ENCODE measurements at regions not wholly inside any gene's neighbourhood (a gene's known extent, or its start where the extent isn't known, plus 50 kb on each side); places are given as distances from the start of the nearest gene placed in this dataset.

GRCh38 chr6:56835612-56836011, 119.3 kb upstream of the BEND6 start:
- H3K27ac Mint-ChIP-seq = no peak overlapping the region
- intact Hi-C loops (cut with micrococcal nuclease) = no loop called here
- no peaks in the 10 kb centered on the region for H3K36me3 Mint-ChIP-seq (ENCODE audit: low read depth)
- TF ChIP-seq, protein P1, sequence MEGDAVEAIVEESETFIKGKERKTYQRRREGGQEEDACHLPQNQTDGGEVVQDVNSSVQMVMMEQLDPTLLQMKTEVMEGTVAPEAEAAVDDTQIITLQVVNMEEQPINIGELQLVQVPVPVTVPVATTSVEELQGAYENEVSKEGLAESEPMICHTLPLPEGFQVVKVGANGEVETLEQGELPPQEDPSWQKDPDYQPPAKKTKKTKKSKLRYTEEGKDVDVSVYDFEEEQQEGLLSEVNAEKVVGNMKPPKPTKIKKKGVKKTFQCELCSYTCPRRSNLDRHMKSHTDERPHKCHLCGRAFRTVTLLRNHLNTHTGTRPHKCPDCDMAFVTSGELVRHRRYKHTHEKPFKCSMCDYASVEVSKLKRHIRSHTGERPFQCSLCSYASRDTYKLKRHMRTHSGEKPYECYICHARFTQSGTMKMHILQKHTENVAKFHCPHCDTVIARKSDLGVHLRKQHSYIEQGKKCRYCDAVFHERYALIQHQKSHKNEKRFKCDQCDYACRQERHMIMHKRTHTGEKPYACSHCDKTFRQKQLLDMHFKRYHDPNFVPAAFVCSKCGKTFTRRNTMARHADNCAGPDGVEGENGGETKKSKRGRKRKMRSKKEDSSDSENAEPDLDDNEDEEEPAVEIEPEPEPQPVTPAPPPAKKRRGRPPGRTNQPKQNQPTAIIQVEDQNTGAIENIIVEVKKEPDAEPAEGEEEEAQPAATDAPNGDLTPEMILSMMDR (IDR thresholded peaks at IDR 0.05) = no peak
- CTCF ChIA-PET = no interaction called here
- peaks cover 14% of the 10 kb centered on the region for H3K27me3 Mint-ChIP-seq
- POLR2A ChIA-PET = no interaction called here
- no peak overlapping the region for H3K4me3 Mint-ChIP-seq
- H3K4me1 Mint-ChIP-seq = no peaks in the 10 kb centered on the region
- no peaks in the 10 kb centered on the region for H3K9me3 Mint-ChIP-seq
- ATAC-seq (ENCODE audit: low read depth) (no peak), DNase-seq (no peak)

GRCh38 chr6:56833873-56834272, 121.0 kb upstream of the BEND6 start:
- H3K36me3 Mint-ChIP-seq (ENCODE audit: low read depth) = no peaks in the 10 kb centered on the region
- TF ChIP-seq, protein P1 (IDR thresholded peaks at IDR 0.05) = no peak
- intact Hi-C loops (cut with micrococcal nuclease) = no loop called here
- ATAC-seq (ENCODE audit: low read depth) (no peak), DNase-seq (no peak)
- H3K4me1 Mint-ChIP-seq = no peaks in the 10 kb centered on the region
- ChIA-PET CTCF (no interaction called here), POLR2A (no interaction called here)
- no peak overlapping the region for H3K4me3 Mint-ChIP-seq
- H3K9me3 Mint-ChIP-seq = no peaks in the 10 kb centered on the region
- no peak overlapping the region for H3K27ac Mint-ChIP-seq
- peaks cover 12% of the 10 kb centered on the region for H3K27me3 Mint-ChIP-seq

GRCh38 chr6:56833127-56833791, 121.6 kb upstream of the BEND6 start:
- H3K4me1 Mint-ChIP-seq = no peaks in the 10 kb centered on the region
- H3K27ac Mint-ChIP-seq = no peak overlapping the region
- ChIA-PET POLR2A (no interaction called here), CTCF (no interaction called here)
- TF ChIP-seq, protein P1 (IDR thresholded peaks at IDR 0.05) = no peak
- intact Hi-C loops (cut with micrococcal nuclease) = no loop called here
- DNase-seq = no peak
- H3K27me3 Mint-ChIP-seq = peaks cover 9% of the 10 kb centered on the region
- H3K9me3 Mint-ChIP-seq = no peaks in the 10 kb centered on the region
- no peaks in the 10 kb centered on the region for H3K36me3 Mint-ChIP-seq (ENCODE audit: low read depth)
- no peak for ATAC-seq (ENCODE audit: low read depth)
- no peak overlapping the region for H3K4me3 Mint-ChIP-seq

DNA sequence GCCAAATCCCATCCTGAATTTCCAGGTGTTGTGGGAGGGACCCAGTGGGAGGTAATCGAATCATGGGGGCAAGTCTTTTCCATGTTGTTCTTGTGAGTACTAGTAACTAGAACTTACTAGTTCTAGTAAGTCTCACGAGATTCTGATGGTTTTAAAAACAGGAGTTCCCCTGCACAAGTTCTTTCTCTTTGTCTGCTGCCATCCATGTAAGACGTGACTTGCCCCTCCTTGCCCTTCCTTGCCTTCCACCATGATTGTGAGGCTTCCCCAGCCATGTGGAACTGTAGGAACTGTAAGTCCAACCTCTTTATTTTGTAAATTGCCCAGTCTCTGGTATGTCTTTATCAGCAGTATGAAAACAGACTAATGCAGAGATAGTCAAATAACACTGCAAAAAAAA, 122.7 kb upstream of the BEND6 start:
- Mint-ChIP-seq H3K4me3 (no peak overlapping the region), H3K27ac (no peak overlapping the region), H3K36me3 (ENCODE audit: low read depth) (no peaks in the 10 kb centered on the region), H3K27me3 (peaks cover under 1% of the 10 kb centered on the region), H3K9me3 (no peaks in the 10 kb centered on the region), H3K4me1 (no peaks in the 10 kb centered on the region)
- intact Hi-C loops (cut with micrococcal nuclease) = no loop called here
- TF ChIP-seq, protein P1 (IDR thresholded peaks at IDR 0.05) = no peak
- POLR2A ChIA-PET = no interaction called here
- ATAC-seq (ENCODE audit: low read depth) (no peak), DNase-seq (no peak)
- CTCF ChIA-PET = no interaction called here

- intact Hi-C loops (cut with micrococcal nuclease) = no loop called here
- ATAC-seq (ENCODE audit: low read depth) = no peak
- Mint-ChIP-seq H3K9me3 (no peaks in the 10 kb centered on the region), H3K27me3 (no peaks in the 10 kb centered on the region), H3K27ac (no peak overlapping the region), H3K4me1 (no peaks in the 10 kb centered on the region), H3K36me3 (ENCODE audit: low read depth) (no peaks in the 10 kb centered on the region), H3K4me3 (no peak overlapping the region)
- POLR2A ChIA-PET = no interaction called here
- TF ChIP-seq, protein P1 (IDR thresholded peaks at IDR 0.05) = no peak
- DNase-seq = no peak
- CTCF ChIA-PET = no interaction called here
These were observed 123.6 kb upstream of the BEND6 start for GRCh38 chr6:56831334-56831733.
